ENCODE measurements at regions not wholly inside any gene's neighbourhood (a gene's known extent, or its start where the extent isn't known, plus 50 kb on each side); places are given as distances from the start of the nearest gene placed in this dataset.

GRCh38 chr4:45648846-45649245, 475.0 kb downstream of the GABRG1 start:
- H3K9me3 ChIP-seq (ENCODE audit: control insufficient read depth, low read length), result peaks cover 25% of the 10 kb centered on the region
- Mint-ChIP-seq H3K27me3 (ENCODE audit: insufficient read depth) (no peaks in the 10 kb centered on the region), H3K4me1 (peaks cover 25% of the 10 kb centered on the region), H3K4me3 (no peak overlapping the region), H3K27ac (no peak overlapping the region), H3K36me3 (ENCODE audit: low read depth) (no peaks in the 10 kb centered on the region), H3K9me3 (peaks cover 17% of the 10 kb centered on the region)
- no peak for TF ChIP-seq CTCF (conservative IDR thresholded peaks at IDR 0.05)
- H3K4me1 ChIP-seq (ENCODE audit: control insufficient read depth, insufficient read depth, low read length), result no peaks in the 10 kb centered on the region
- no peaks in the 10 kb centered on the region for H3K27me3 ChIP-seq (ENCODE audit: control insufficient read depth, insufficient read depth, low read length, poor library complexity, severe bottlenecking)
- H3K4me3 ChIP-seq (ENCODE audit: low read length), result no peak overlapping the region
- no peak for DNase-seq
- no peaks in the 10 kb centered on the region for H3K36me3 ChIP-seq (ENCODE audit: control insufficient read depth, insufficient read depth, low read length)
- H3K27ac ChIP-seq (ENCODE audit: low read depth, low read length), result no peak overlapping the region
- no peak overlapping the region for H3K9ac ChIP-seq (ENCODE audit: extremely low read depth, low read length, poor library complexity, severe bottlenecking)

GRCh38 chr4:45647823-45648222, 476.0 kb downstream of the GABRG1 start:
- H3K9me3 ChIP-seq (ENCODE audit: control insufficient read depth, low read length), result peaks cover 25% of the 10 kb centered on the region
- no peak for DNase-seq
- H3K27me3 ChIP-seq (ENCODE audit: control insufficient read depth, insufficient read depth, low read length, poor library complexity, severe bottlenecking), result no peaks in the 10 kb centered on the region
- no peaks in the 10 kb centered on the region for H3K36me3 ChIP-seq (ENCODE audit: control insufficient read depth, insufficient read depth, low read length)
- no peak overlapping the region for H3K9ac ChIP-seq (ENCODE audit: extremely low read depth, low read length, poor library complexity, severe bottlenecking)
- peaks cover 25% of the 10 kb centered on the region for H3K4me1 Mint-ChIP-seq
- peak overlapping the region; percentile 58 for H3K4me3 ChIP-seq (ENCODE audit: low read length)
- H3K9me3 Mint-ChIP-seq, result peaks cover 17% of the 10 kb centered on the region
- TF ChIP-seq CTCF (conservative IDR thresholded peaks at IDR 0.05), result no peak
- no peaks in the 10 kb centered on the region for H3K27me3 Mint-ChIP-seq (ENCODE audit: insufficient read depth)
- no peaks in the 10 kb centered on the region for H3K4me1 ChIP-seq (ENCODE audit: control insufficient read depth, insufficient read depth, low read length)
- H3K27ac ChIP-seq (ENCODE audit: low read depth, low read length), result no peak overlapping the region
- no peak overlapping the region for H3K27ac Mint-ChIP-seq
- no peaks in the 10 kb centered on the region for H3K36me3 Mint-ChIP-seq (ENCODE audit: low read depth)
- no peak overlapping the region for H3K4me3 Mint-ChIP-seq

- H3K9me3 ChIP-seq (ENCODE audit: control insufficient read depth, low read length), result peaks cover 25% of the 10 kb centered on the region
- no peaks in the 10 kb centered on the region for H3K36me3 ChIP-seq (ENCODE audit: control insufficient read depth, insufficient read depth, low read length)
- H3K9ac ChIP-seq (ENCODE audit: extremely low read depth, low read length, poor library complexity, severe bottlenecking), result no peak overlapping the region
- no peak overlapping the region for H3K27ac Mint-ChIP-seq
- 81 to 96% methylated on average over 6 to 8 of the region's 8 CpGs for WGBS, 2 experiments (ENCODE audit: insufficient coverage in 1 of 2, insufficient read length in 1 of 2)
- H3K4me1 ChIP-seq (ENCODE audit: control insufficient read depth, insufficient read depth, low read length), result no peaks in the 10 kb centered on the region
- no peak for DNase-seq
- no peaks in the 10 kb centered on the region for H3K36me3 Mint-ChIP-seq (ENCODE audit: low read depth)
- no peaks in the 10 kb centered on the region for H3K27me3 ChIP-seq (ENCODE audit: control insufficient read depth, insufficient read depth, low read length, poor library complexity, severe bottlenecking)
- peaks cover 13% of the 10 kb centered on the region for H3K9me3 Mint-ChIP-seq
- TF ChIP-seq CTCF (conservative IDR thresholded peaks at IDR 0.05), result no peak
- H3K27ac ChIP-seq (ENCODE audit: low read depth, low read length), result no peak overlapping the region
- H3K4me3 Mint-ChIP-seq, result no peak overlapping the region
- H3K4me3 ChIP-seq (ENCODE audit: low read length), result peak overlapping the region; percentile 58
- peaks cover 25% of the 10 kb centered on the region for H3K4me1 Mint-ChIP-seq
- no peaks in the 10 kb centered on the region for H3K27me3 Mint-ChIP-seq (ENCODE audit: insufficient read depth)
Observed at GRCh38 chr4:45646885-45647590, 476.8 kb downstream of the GABRG1 start.

Measured in endodermal cell (in vitro differentiated cells).